ENCODE measurements at regions not wholly inside any gene's neighbourhood (a gene's known extent, or its start where the extent isn't known, plus 50 kb on each side); places are given as distances from the start of the nearest gene placed in this dataset.

- DNase-seq (ENCODE audit: low read depth in 2 of 2), result no peak
Observed at GRCh38 chr9:82212885-82213284, 224.3 kb downstream of the SPATA31D1 start.

- no peak for DNase-seq (ENCODE audit: low read depth in 2 of 2)
Observed at GRCh38 chr9:82216435-82216834, 227.9 kb downstream of the SPATA31D1 start.

GRCh38 chr9:82223442-82223841 lies 234.9 kb downstream of the SPATA31D1 start:
- no peak for DNase-seq (ENCODE audit: low read depth in 2 of 2)

GRCh38 chr9:82231411-82231810 lies 242.8 kb downstream of the SPATA31D1 start:
- DNase-seq (ENCODE audit: low read depth in 2 of 2), result no peak

- DNase-seq (ENCODE audit: low read depth in 2 of 2), result no peak
Observed at GRCh38 chr9:82234160-82234943, 245.8 kb downstream of the SPATA31D1 start.

- no peak for DNase-seq (ENCODE audit: low read depth in 2 of 2)
Observed at GRCh38 chr9:82242285-82242963, 253.9 kb downstream of the SPATA31D1 start.

GRCh38 chr9:82247318-82247717 lies 258.7 kb downstream of the SPATA31D1 start:
- no peak for DNase-seq (ENCODE audit: low read depth in 2 of 2)

- DNase-seq (ENCODE audit: low read depth in 2 of 2), result no peak
Observed at GRCh38 chr9:82252116-82252515, 263.5 kb downstream of the SPATA31D1 start.

- DNase-seq (ENCODE audit: low read depth in 2 of 2), result no peak
Observed at GRCh38 chr9:82254646-82255367, 266.2 kb downstream of the SPATA31D1 start.

DNA sequence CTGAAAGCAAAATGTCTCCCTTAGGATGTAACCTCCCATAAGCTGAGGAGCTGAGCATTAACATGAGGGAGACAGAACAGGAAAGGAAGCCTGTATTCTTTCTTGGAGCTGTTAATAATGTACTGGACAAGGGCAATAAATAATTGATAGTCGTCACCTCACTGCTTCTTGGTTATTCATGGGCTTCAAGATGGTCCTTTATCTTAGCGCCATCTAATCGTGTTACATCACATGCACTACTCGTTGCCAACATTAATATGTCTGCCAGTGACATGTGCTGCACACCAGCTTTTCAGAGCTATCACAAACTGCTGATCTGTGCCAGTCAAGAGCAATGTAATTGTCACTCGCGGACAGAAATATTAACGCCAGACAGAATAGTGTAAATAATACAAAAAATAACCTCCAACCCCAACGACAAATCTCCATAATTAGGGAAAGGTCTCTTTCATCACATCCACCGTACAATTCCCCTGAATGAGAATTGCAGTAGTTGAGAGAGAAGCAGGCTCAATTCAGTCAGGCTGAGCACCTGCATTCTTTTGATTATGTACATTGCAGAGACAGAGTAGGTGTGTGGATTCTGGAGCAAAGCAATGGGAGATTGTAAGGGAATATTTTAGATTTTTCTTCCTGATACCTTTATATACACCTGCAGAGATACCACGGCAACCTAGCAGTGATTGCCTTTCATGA lies 267.1 kb downstream of the SPATA31D1 start:
- no peak for DNase-seq (ENCODE audit: low read depth in 2 of 2)

DNA sequence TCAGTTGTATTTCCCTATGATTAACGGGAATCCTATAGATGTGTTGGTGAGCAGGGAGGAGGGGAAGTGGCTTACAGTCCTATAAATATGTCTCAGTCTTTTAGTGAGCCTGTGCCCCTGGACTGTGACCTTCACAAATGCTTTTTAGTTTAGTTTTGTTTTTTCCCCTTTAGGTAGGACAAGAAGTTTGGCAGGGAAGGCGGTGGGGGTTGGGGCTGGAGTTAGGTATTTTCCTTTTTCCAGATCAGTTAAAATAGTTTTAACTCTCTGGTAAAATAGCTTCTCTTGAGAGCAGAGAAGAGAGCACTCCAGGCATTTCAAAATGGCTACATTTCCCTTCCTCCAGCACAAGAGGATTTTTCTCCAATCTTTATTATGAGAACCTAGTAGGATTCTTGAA lies 272.1 kb downstream of the SPATA31D1 start:
- DNase-seq (ENCODE audit: low read depth in 2 of 2), result no peak

- no peak for DNase-seq (ENCODE audit: low read depth in 2 of 2)
Observed at GRCh38 chr9:82263619-82264018, 275.0 kb downstream of the SPATA31D1 start.

GRCh38 chr9:82271106-82271561 lies 282.6 kb downstream of the SPATA31D1 start:
- DNase-seq (ENCODE audit: low read depth in 2 of 2), result no peak

DNA sequence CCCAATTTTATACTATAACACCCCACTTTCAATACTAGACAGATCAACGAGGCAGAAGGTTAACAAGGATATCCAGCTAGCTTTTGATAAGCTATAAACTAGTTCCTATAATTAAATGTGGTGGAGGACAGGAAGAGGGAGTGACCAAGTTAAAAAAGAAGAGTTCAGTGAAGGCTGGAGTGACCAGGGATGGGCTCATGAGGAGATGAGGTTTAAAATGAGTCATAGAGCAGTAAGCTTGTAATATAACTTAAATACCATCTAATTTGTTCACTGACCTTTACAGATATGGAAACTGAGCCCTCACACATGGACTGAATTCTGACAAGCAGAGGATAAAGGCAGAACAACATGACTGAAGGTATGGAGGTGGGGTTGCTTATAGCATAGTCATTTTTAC lies 284.5 kb downstream of the SPATA31D1 start:
- DNase-seq (ENCODE audit: low read depth in 2 of 2), result no peak

- no peak for DNase-seq (ENCODE audit: low read depth in 2 of 2)
Observed at GRCh38 chr9:82275258-82275927, 286.8 kb downstream of the SPATA31D1 start.

DNA sequence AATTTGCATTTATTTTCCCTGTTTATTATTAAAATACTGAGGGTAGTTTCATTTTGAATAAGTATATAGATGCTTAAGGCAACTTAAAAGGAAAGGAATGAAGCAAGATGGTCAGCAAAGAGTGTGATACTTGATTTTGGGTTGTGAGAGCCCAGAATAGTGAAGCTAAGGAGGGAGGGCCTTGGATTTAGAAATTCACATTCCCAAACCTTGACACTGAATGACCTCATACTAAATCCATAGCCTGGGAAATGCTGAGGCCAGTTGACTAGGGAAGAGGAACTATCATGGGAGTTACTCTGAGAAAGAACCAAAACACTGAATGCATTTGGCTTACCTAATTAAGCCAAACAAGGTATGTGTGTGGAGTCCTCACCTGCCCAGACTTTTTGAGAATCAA lies 292.5 kb downstream of the SPATA31D1 start:
- no peak for DNase-seq (ENCODE audit: low read depth in 2 of 2)

- no peak for DNase-seq (ENCODE audit: low read depth in 2 of 2)
Observed at GRCh38 chr9:82284758-82285157, 296.2 kb downstream of the SPATA31D1 start.

- no peak for DNase-seq (ENCODE audit: low read depth in 2 of 2)
Observed at GRCh38 chr9:82295181-82295580, 306.6 kb downstream of the SPATA31D1 start.

DNA sequence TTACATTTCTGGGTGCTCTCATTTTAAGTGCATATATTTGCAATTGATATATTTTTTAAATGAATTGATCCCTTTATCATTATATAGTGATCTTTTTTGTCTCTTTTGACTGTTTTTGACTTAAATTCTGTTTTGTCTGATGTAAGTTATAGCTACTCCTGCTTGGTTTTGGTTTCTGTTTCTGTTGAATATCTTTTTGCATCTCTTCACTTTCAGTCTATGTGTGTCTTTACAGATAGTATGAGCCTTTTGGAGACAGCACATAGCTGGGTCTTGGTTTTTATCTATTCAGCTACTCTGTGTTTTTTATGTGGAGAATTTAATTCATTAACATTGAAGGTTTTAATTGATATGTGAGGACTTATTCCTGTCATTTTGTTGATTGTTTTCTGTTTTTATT lies 311.3 kb downstream of the SPATA31D1 start:
- DNase-seq (ENCODE audit: low read depth in 2 of 2), result no peak

DNA sequence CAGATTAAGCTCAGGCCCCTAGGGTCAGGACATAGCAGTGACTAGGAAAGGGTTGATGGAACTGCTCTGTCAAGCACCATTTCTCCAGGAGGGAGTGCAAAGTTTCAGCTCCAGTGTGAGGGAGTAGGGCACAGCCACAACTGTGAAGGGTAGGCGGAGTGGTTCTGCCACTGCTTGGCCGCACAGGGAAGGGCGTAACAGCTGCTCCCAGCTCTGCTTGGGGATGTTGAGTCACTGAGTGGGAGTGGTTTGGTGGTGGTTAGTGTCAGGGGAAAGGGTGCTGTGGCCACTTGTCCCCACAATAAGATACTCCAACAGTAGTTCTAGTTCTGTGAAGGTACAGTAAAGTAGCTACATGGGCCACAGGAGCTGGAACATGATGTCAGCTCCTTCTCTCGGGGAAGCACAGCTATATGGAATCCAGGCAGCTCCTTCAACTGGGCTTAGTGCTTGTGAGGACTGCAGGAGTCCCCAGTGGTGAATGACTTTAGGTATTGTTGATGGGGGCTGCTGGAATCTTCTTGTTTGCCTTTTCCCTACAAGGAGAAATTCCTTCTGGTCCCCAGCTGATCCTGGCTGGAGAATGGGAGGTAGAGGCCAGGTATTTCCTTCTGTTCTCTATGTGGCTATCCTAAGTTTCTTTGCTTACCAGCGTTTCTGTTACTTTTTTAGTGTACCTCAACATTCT lies 314.5 kb downstream of the SPATA31D1 start:
- DNase-seq (ENCODE audit: low read depth in 2 of 2), result no peak

DNA sequence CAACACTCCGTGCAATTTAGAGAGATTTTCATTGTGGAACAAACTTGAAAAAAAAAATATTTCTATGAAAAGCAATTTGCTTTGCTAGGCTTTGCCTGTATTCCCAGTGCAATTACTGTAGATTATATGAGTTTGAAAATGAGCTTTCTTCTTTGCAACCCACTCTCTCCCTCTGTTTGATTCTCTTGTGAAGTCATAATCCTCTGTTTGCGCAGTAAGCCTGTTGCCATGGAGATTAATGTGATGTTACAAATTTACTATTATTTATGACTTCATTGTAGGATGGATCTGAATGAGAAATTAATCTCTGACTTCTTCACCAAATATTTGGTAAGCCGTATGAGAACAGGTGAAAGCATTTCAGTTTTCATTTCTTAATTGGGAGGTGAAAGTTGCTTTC lies 320.3 kb downstream of the SPATA31D1 start:
- DNase-seq (ENCODE audit: low read depth in 2 of 2), result no peak

Measured in lung microvascular endothelial cell (primary cell).